HepG2 (cell line): ENCODE measurements at regions not wholly inside any gene's neighbourhood (a gene's known extent, or its start where the extent isn't known, plus 50 kb on each side); places are given as distances from the start of the nearest gene placed in this dataset.
A peak's percentile ranks its signal among the peaks of the same experiment; 100 is the strongest.

ENCODE experiments used
- ATF2 ChIP-seq: sonication (generic); formaldehyde crosslinking; IDR thresholded peaks from 2 replicates; pipeline ENCODE4 v1.4.0; 2020; ENCODE audit warnings: missing genetic modification reagents
- DMAP1 ChIP-seq: IDR thresholded peaks from 2 replicates; pipeline ENCODE4 v1.6.1; 2016
- ELF4 ChIP-seq: sonication (generic); formaldehyde crosslinking; IDR thresholded peaks from 2 replicates; pipeline ENCODE4 v1.5.0; 2020; ENCODE audit warnings: missing genetic modification reagents, mild to moderate bottlenecking, moderate library complexity, borderline replicate concordance
- FOXK1 ChIP-seq: sonication (generic); formaldehyde crosslinking; IDR thresholded peaks from 2 replicates; pipeline ENCODE4 v1.4.0; 2020; ENCODE audit warnings: low read depth, missing genetic modification reagents, borderline replicate concordance
- FOXP1 ChIP-seq, 2 experiments: fragments of 450-650 bp in 1 of 2; IDR thresholded peaks; 2 replicates each; pipeline ENCODE4 v1.6.1; 2017 to 2018; ENCODE audit warnings: antibody characterized with exemption in 1 of 2
- GATA4 ChIP-seq: sonication (generic); IDR thresholded peaks from 2 replicates; pipeline ENCODE4 v1.6.1; 2016; ENCODE audit warnings: antibody characterized with exemption, low read depth, borderline replicate concordance
- KDM1A ChIP-seq: IDR thresholded peaks from 2 replicates; pipeline ENCODE4 v1.6.1; 2016; ENCODE audit warnings: missing compliant biosample characterization
- KDM6A ChIP-seq: IDR thresholded peaks from 2 replicates; pipeline ENCODE4 v1.6.1; 2016; ENCODE audit warnings: low read depth
- MAF1 ChIP-seq: sonication (generic); formaldehyde crosslinking; IDR thresholded peaks from 2 replicates; pipeline ENCODE4 v1.5.0; 2020; ENCODE audit warnings: missing genetic modification reagents, borderline replicate concordance
- MLXIP ChIP-seq: sonication (generic); formaldehyde crosslinking; IDR thresholded peaks from 2 replicates; pipeline ENCODE4 v1.9.0; 2021; ENCODE audit warnings: missing genetic modification reagents, borderline replicate concordance
- RAD51 ChIP-seq: fragments of 450-650 bp; IDR thresholded peaks from 2 replicates; pipeline ENCODE4 v1.6.1; 2016; ENCODE audit warnings: borderline replicate concordance
- SIN3A ChIP-seq: IDR thresholded peaks from 2 replicates; pipeline ENCODE4 v1.6.1; 2011; ENCODE audit warnings: low read depth, mild to moderate bottlenecking, control low read depth, low read length, borderline replicate concordance
- SIN3B ChIP-seq: fragments of 150-350 bp; IDR thresholded peaks from 2 replicates; pipeline ENCODE4 v1.6.1; 2014; ENCODE audit warnings: low read length
- SRSF1 ChIP-seq: fragments of 200-400 bp; formaldehyde crosslinking; optimal IDR thresholded peaks from 2 replicates; pipeline ENCODE3; 2017; ENCODE audit warnings: mild to moderate bottlenecking, low read depth, low read length, moderate library complexity
- YY1 ChIP-seq: IDR thresholded peaks from 2 replicates; pipeline ENCODE4 v1.6.1; 2011; ENCODE audit warnings: low read length, low read depth, moderate library complexity, mild to moderate bottlenecking; ENCODE audit not compliant: insufficient read depth, insufficient replicate concordance
- ZBTB37 ChIP-seq: sonication (generic); formaldehyde crosslinking; IDR thresholded peaks from 2 replicates; pipeline ENCODE4 v1.4.0; 2020; ENCODE audit warnings: mild to moderate bottlenecking, missing genetic modification reagents
- ZFP1 ChIP-seq: IDR thresholded peaks from 2 replicates; pipeline ENCODE4 v1.6.1; 2016
- ZNF10 ChIP-seq: sonication (generic); formaldehyde crosslinking; IDR thresholded peaks from 2 replicates; pipeline ENCODE4 v1.4.0; 2020; ENCODE audit warnings: mild to moderate bottlenecking, low read depth, missing genetic modification reagents, borderline replicate concordance
- ZNF121 ChIP-seq: sonication (generic); formaldehyde crosslinking; IDR thresholded peaks from 2 replicates; pipeline ENCODE4 v1.5.0; 2020; ENCODE audit warnings: mild to moderate bottlenecking, missing genetic modification reagents
- TF ChIP-seq, protein P1 (sequence below): sonication (generic); IDR thresholded peaks from 2 replicates; pipeline ENCODE4 v1.6.1; 2016; ENCODE audit warnings: low read depth, borderline replicate concordance
- TF ChIP-seq, protein P2 (sequence below): IDR thresholded peaks from 2 replicates; pipeline ENCODE4 v1.6.1; 2016; ENCODE audit warnings: missing compliant biosample characterization, missing genetic modification reagents, borderline replicate concordance

GRCh38 chr2:191555092-191555742 lies 122.7 kb upstream of the NABP1 start (continued):
- TF ChIP-seq, protein P1, sequence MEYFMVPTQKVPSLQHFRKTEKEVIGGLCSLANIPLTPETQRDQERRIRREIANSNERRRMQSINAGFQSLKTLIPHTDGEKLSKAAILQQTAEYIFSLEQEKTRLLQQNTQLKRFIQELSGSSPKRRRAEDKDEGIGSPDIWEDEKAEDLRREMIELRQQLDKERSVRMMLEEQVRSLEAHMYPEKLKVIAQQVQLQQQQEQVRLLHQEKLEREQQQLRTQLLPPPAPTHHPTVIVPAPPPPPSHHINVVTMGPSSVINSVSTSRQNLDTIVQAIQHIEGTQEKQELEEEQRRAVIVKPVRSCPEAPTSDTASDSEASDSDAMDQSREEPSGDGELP, result no peak
- TF ChIP-seq GATA4 (no peak), DMAP1 (no peak), RAD51 (no peak), ZNF121 (no peak), MAF1 (no peak), ZBTB37 (CRISPR knock-in tag) (no peak), ZNF10 (CRISPR knock-in tag) (no peak), KDM6A (CRISPR knock-in tag) (no peak), YY1 (no peak), SIN3B (no peak), ELF4 (CRISPR knock-in tag) (no peak), MLXIP (CRISPR knock-in tag) (no peak), SIN3A (no peak), ZFP1 (CRISPR knock-in tag) (no peak), SRSF1 (no peak), ATF2 (CRISPR knock-in tag) (peak; percentile 36; the same call in 1 of the 2 replicates), FOXP1 (IDR thresholded peaks at IDR 0.05) (no peak), FOXP1 (CRISPR knock-in tag; IDR thresholded peaks at IDR 0.05) (no peak), KDM1A (no peak), FOXK1 (CRISPR knock-in tag) (peak; percentile 30; the same call in 1 of the 2 replicates)
- TF ChIP-seq, protein P2, sequence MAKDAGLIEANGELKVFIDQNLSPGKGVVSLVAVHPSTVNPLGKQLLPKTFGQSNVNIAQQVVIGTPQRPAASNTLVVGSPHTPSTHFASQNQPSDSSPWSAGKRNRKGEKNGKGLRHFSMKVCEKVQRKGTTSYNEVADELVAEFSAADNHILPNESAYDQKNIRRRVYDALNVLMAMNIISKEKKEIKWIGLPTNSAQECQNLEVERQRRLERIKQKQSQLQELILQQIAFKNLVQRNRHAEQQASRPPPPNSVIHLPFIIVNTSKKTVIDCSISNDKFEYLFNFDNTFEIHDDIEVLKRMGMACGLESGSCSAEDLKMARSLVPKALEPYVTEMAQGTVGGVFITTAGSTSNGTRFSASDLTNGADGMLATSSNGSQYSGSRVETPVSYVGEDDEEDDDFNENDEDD (CRISPR knock-in tag), result no peak
